K562 (cell line): ENCODE measurements at regions not wholly inside any gene's neighbourhood (a gene's known extent, or its start where the extent isn't known, plus 50 kb on each side); places are given as distances from the start of the nearest gene placed in this dataset.

Source experiments
- ATAC-seq: fragments of 200-7000 bp; cut with Tn5 transposase; 3 replicates; pipeline ENCODE4 v1.9.1; 2020; ENCODE audit warnings: moderate library complexity
- BruUV-seq: library from RNA; stranded (reverse); fragments of 400-500 nt; replicated peaks from 2 replicates; lab custom pipeline; 2021; lab: Mats Ljungman, UMichigan
- CTCF ChIA-PET: fragments of 300-600 bp; formaldehyde crosslinking; extraction: SDS; loops from one replicate; lab custom pipeline; 2021; ENCODE audit warnings: low intra/inter-chr PET ratio; lab: Yijun Ruan, JAX
- POLR2A ChIA-PET: fragments of 300-600, 350-650 bp; sonication (Branson Sonifier 250); formaldehyde crosslinking; extraction: SDS; loops from one replicate; lab custom pipeline; 2021; ENCODE audit warnings: antibody characterized with exemption, inconsistent platforms; lab: Yijun Ruan, JAX
- DNase-seq, 4 experiments: peaks; one replicate each; pipeline versions ENCODE4 v3.0.0 to v3.0.0-alpha.2; 2011 to 2018; ENCODE audit warnings: low spot score in 3 of 4, mixed read lengths in 3 of 4; ENCODE audit errors: extremely low read depth in 1 of 4
- FAIRE-seq: peaks from 2 replicates; lab custom pipeline; 2011; peaks lifted over from hg19 to GRCh38; lab: Jason Lieb, UNC
- H2AFZ ChIP-seq: 2 replicates; pipeline ENCODE4 v1.6.0; 2011; ENCODE audit warnings: low read depth, low read length, control low read depth, inconsistent platforms
- H3K27ac ChIP-seq: fragments of 200-600 bp; 3 replicates; pipeline ENCODE4 v1.8.0; 2011; ENCODE audit warnings: low read depth, mild to moderate bottlenecking, control low read depth, inconsistent platforms, low read length, moderate library complexity, mixed read lengths; ENCODE audit errors: extremely low read depth
- H3K27me3 ChIP-seq, 2 experiments: fragments of 300-600 bp in 1 of 2; 2 replicates in 1 of 2; 3 replicates in 1 of 2; pipeline versions ENCODE4 v1.6.0 to v1.8.0; 2011; ENCODE audit warnings: inconsistent platforms in 2 of 2, low read length in 2 of 2, mild to moderate bottlenecking in 1 of 2, mixed read lengths in 1 of 2, moderate library complexity in 1 of 2; ENCODE audit not compliant: control insufficient read depth in 2 of 2, insufficient read depth in 2 of 2
- H3K36me3 ChIP-seq: fragments of 300-600 bp; 3 replicates; pipeline ENCODE4 v1.8.0; 2011; ENCODE audit warnings: mild to moderate bottlenecking, low read length, inconsistent platforms; ENCODE audit not compliant: control insufficient read depth, insufficient read depth
- H3K4me1 ChIP-seq, 2 experiments: fragments of 200-600 bp in 1 of 2; replicated peaks in 1 of 2; 2 replicates in 1 of 2; 3 replicates in 1 of 2; pipeline versions ENCODE4 v1.5.1 to v1.8.0; 2011; ENCODE audit warnings: inconsistent platforms in 2 of 2, low read length in 2 of 2, mild to moderate bottlenecking in 1 of 2, mixed read lengths in 1 of 2, moderate library complexity in 1 of 2; ENCODE audit not compliant: control insufficient read depth in 2 of 2, insufficient read depth in 2 of 2
- H3K4me2 ChIP-seq: 2 replicates; pipeline ENCODE4 v1.6.1; 2011; ENCODE audit warnings: low read length, control low read depth, inconsistent platforms, mixed read lengths; ENCODE audit not compliant: insufficient read depth
- H3K4me3 ChIP-seq: fragments of 200-600 bp; sonication (generic), shearing (Covaris generic); 2 replicates; pipeline ENCODE4 v1.5.1; 2016; ENCODE audit warnings: control low read depth, inconsistent platforms
- H3K79me2 ChIP-seq: fragments of 200-600 bp; 3 replicates; pipeline ENCODE4 v1.8.0; 2011; ENCODE audit warnings: low read length, inconsistent platforms; ENCODE audit not compliant: control insufficient read depth, insufficient read depth
- H3K9ac ChIP-seq, 2 experiments: 2 replicates each; pipeline versions ENCODE4 v1.6.0 to v1.6.1; 2011; ENCODE audit warnings: low read depth in 2 of 2, low read length in 2 of 2, control low read depth in 1 of 2, inconsistent platforms in 1 of 2, mild to moderate bottlenecking in 1 of 2, mixed read lengths in 1 of 2; ENCODE audit not compliant: insufficient read depth in 1 of 2
- H3K9me1 ChIP-seq: one replicate; pipeline ENCODE4 v1.6.0; 2011; ENCODE audit warnings: inconsistent platforms, mild to moderate bottlenecking, low read length, moderate library complexity; ENCODE audit not compliant: control insufficient read depth, insufficient read depth
- H3K9me3 ChIP-seq: replicated peaks from 2 replicates; pipeline ENCODE4 v1.5.1; 2011; ENCODE audit warnings: low read depth, low read length, inconsistent platforms; ENCODE audit not compliant: control insufficient read depth, insufficient read depth
- H4K20me1 ChIP-seq: replicated peaks from 2 replicates; pipeline ENCODE4 v1.6.1; 2011; ENCODE audit warnings: low read length, inconsistent platforms, mixed read lengths; ENCODE audit not compliant: control insufficient read depth, insufficient read depth
- CTCF ChIP-seq, 3 experiments: IDR thresholded peaks in 2 of 3; conservative IDR thresholded peaks in 1 of 3; 2 replicates each; pipeline ENCODE4 v1.5.1; 2011 to 2012; ENCODE audit warnings: low read length in 3 of 3, mild to moderate bottlenecking in 3 of 3, control low read depth in 2 of 3, improper control_type of control experiment in 1 of 3, inconsistent platforms in 1 of 3, low read depth in 1 of 3, mixed read lengths in 1 of 3, moderate library complexity in 1 of 3; ENCODE audit not compliant: insufficient read depth in 2 of 3
- GTF2A2 ChIP-seq: IDR thresholded peaks from 2 replicates; pipeline ENCODE4 v1.6.1; 2016; ENCODE audit warnings: mild to moderate bottlenecking, missing genetic modification characterization, missing compliant biosample characterization
- RAD21 ChIP-seq, 2 experiments: fragments of 250-450 bp in 1 of 2; fragments of 450-650 bp in 1 of 2; sonication (Bioruptor Pico) in 1 of 2; formaldehyde crosslinking in 1 of 2; IDR thresholded peaks in 1 of 2; conservative IDR thresholded peaks in 1 of 2; 2 replicates each; pipeline versions ENCODE4 v1.4.0 to v1.8.0; 2020 to 2022; ENCODE audit warnings: mild to moderate bottlenecking in 2 of 2, moderate library complexity in 1 of 2
- REST ChIP-seq, 2 experiments: fragments of 450-650 bp; formaldehyde crosslinking in 1 of 2; IDR thresholded peaks; 2 replicates each; pipeline versions ENCODE4 v1.4.0 to v1.6.1; 2014 to 2020; ENCODE audit warnings: mild to moderate bottlenecking in 2 of 2, borderline replicate concordance in 1 of 2, low read depth in 1 of 2
- WGBS: fragments of 100-300 bp; shearing (Covaris generic); methylation state at CpG from one replicate; pipeline ENCODE4 v1.1.6; 2016; ENCODE audit warnings: low coverage, mixed read lengths; ENCODE audit not compliant: insufficient coverage; ENCODE audit errors: missing lambda C conversion rate; 5-methylcytosine and 5-hydroxymethylcytosine counted together
- in situ Hi-C: fragments of 300-500 bp; cut with MboI; formaldehyde crosslinking; loops from 4 replicates; pipeline ENCODE4 v1.15.0; 2018; ENCODE audit warnings: inconsistent platforms, mixed read lengths
- intact Hi-C: fragments of 100-400 bp; cut with micrococcal nuclease; formaldehyde crosslinking; loops from 2 replicates; pipeline ENCODE4 v1.14.2; 2022

GRCh38 chrX:8971116-8971515, 62.8 kb downstream of the FAM9B start:
- no peak overlapping the region for H3K27ac ChIP-seq
- in situ Hi-C loops (no loop called here), intact Hi-C loops (loop anchor here (5.0 kb wide), 2 partner anchors 381 to 736 kb away; no protein-coding TSS in a partner anchor)
- no peaks in the 10 kb centered on the region for H3K9me1 ChIP-seq
- no peaks in the 10 kb centered on the region for H3K4me1 ChIP-seq
- ATAC-seq (peak; percentile 77), FAIRE-seq (no peak), DNase-seq (peak in 2 of 4 experiments; percentile 6 to 30)
- 0% methylated on average over 1 of the region's 1 CpG for WGBS
- no peaks in the 10 kb centered on the region for H3K79me2 ChIP-seq
- H3K4me3 ChIP-seq, result no peak overlapping the region
- no peak for TF ChIP-seq GTF2A2 (tag)
- peak; percentile 7 to 35 (median 10); a peak in 2 of 6 replicates for TF ChIP-seq CTCF (IDR thresholded peaks at IDR 0.05 in 2 of 3, conservative IDR thresholded peaks at IDR 0.05 in 1 of 3; ENCODE audit: insufficient read depth in 2 of 3, low read depth in 1 of 3, low read length in 3 of 3)
- peak; percentile 38; the same call in 1 of the 2 replicates for TF ChIP-seq REST (IDR thresholded peaks at IDR 0.05; ENCODE audit: borderline replicate concordance)
- TF ChIP-seq REST (CRISPR knock-in tag; IDR thresholded peaks at IDR 0.05; ENCODE audit: low read depth), result no peak
- TF ChIP-seq RAD21 (CRISPR knock-in tag; conservative IDR thresholded peaks at IDR 0.05 in 1 of 2, IDR thresholded peaks at IDR 0.05 in 1 of 2), result peak in 1 of 2 experiments; percentile 54; a peak in 3 of 4 replicates
- no peaks in the 10 kb centered on the region for H3K9me3 ChIP-seq
- H3K27me3 ChIP-seq, result no peaks in the 10 kb centered on the region
- no peak overlapping the region for H3K9ac ChIP-seq
- POLR2A ChIA-PET, result no interaction called here
- CTCF ChIA-PET, result interaction anchor here (1.9 kb wide), 1 partner anchor 738 kb away, joined by 4 read pairs; no protein-coding TSS in a partner anchor
- no peaks in the 10 kb centered on the region for H4K20me1 ChIP-seq
- no peaks in the 10 kb centered on the region for H3K36me3 ChIP-seq
- H3K4me2 ChIP-seq, result no peak overlapping the region
- H2AFZ ChIP-seq, result no peak overlapping the region
- no TSS peak for BruUV-seq
